ENCODE measurements at regions not wholly inside any gene's neighbourhood (a gene's known extent, or its start where the extent isn't known, plus 50 kb on each side); places are given as distances from the start of the nearest gene placed in this dataset.

DNA sequence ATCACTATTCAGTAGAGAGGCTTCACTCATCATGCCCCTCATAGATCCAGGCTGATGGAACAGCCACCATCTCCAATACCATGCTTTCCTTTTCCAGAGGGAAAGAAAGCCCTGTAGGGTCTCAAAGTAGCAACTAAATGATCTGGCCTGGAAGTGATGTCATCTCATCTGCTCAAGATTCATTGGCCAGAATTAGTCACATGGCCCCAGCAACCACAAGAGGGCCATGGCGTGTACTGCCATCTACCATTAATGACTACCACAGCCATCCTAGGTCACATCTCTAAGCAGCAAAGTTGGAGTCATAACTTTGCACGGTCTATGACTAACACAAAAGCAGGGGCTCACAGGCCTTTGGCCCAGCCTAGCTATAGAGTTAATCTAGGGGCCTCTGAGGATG, 194.8 kb downstream of the KIT start:
- TF ChIP-seq, protein P1, sequence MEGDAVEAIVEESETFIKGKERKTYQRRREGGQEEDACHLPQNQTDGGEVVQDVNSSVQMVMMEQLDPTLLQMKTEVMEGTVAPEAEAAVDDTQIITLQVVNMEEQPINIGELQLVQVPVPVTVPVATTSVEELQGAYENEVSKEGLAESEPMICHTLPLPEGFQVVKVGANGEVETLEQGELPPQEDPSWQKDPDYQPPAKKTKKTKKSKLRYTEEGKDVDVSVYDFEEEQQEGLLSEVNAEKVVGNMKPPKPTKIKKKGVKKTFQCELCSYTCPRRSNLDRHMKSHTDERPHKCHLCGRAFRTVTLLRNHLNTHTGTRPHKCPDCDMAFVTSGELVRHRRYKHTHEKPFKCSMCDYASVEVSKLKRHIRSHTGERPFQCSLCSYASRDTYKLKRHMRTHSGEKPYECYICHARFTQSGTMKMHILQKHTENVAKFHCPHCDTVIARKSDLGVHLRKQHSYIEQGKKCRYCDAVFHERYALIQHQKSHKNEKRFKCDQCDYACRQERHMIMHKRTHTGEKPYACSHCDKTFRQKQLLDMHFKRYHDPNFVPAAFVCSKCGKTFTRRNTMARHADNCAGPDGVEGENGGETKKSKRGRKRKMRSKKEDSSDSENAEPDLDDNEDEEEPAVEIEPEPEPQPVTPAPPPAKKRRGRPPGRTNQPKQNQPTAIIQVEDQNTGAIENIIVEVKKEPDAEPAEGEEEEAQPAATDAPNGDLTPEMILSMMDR (IDR thresholded peaks at IDR 0.05), result no peak
- TF ChIP-seq EZH2 (IDR thresholded peaks at IDR 0.05; ENCODE audit: borderline replicate concordance, insufficient read depth, low read depth, low read length, poor library complexity, severe bottlenecking), result no peak

All from B cell (primary cell).